GDM1 (cell line): ENCODE measurements at regions not wholly inside any gene's neighbourhood (a gene's known extent, or its start where the extent isn't known, plus 50 kb on each side); places are given as distances from the start of the nearest gene placed in this dataset.
"Not testable (repeated sequence)": the region's sequence is repeated elsewhere in the genome, so short reads cannot be mapped to it uniquely, and the experiment has no call there.

Source experiments
- DNase-seq: peaks from one replicate; lab custom pipeline; 2025; lab: John Stamatoyannopoulos, UW

GRCh38 chr16:59880611-59881010, 1146.5 kb upstream of the GOT2 start:
- no peak for DNase-seq

- DNase-seq = no peak
Observed at GRCh38 chr16:59878999-59879398, 1144.9 kb upstream of the GOT2 start.

- no peak for DNase-seq
Observed at GRCh38 chr16:59878479-59878878, 1144.4 kb upstream of the GOT2 start.

GRCh38 chr16:59864981-59865666, 1131.0 kb upstream of the GOT2 start:
- DNase-seq = no peak

- DNase-seq = no peak
Observed at GRCh38 chr16:59859676-59860402, 1125.7 kb upstream of the GOT2 start.

GRCh38 chr16:59854846-59855439, 1120.8 kb upstream of the GOT2 start:
- DNase-seq = no peak

GRCh38 chr16:59849716-59850115, 1115.6 kb upstream of the GOT2 start:
- no peak for DNase-seq

- no peak for DNase-seq
Observed at GRCh38 chr16:59848296-59848695, 1114.2 kb upstream of the GOT2 start.

GRCh38 chr16:59840169-59840568, 1106.1 kb upstream of the GOT2 start:
- no peak for DNase-seq

GRCh38 chr16:59826767-59827166, 1092.7 kb upstream of the GOT2 start:
- DNase-seq = no peak

- not testable (repeated sequence) for DNase-seq
Observed at GRCh38 chr16:59809488-59809887, 1075.4 kb upstream of the GOT2 start.

- DNase-seq = no peak
Observed at GRCh38 chr16:59783191-59783590, 1049.1 kb upstream of the GOT2 start.

GRCh38 chr16:59773330-59773729, 1039.2 kb upstream of the GOT2 start:
- DNase-seq = no peak

- no peak for DNase-seq
Observed at GRCh38 chr16:59759296-59759695, 1025.2 kb upstream of the GOT2 start.

GRCh38 chr16:59758848-59759247, 1024.7 kb upstream of the GOT2 start:
- DNase-seq = no peak

GRCh38 chr16:59754854-59755253, 1020.7 kb upstream of the GOT2 start:
- DNase-seq = no peak

GRCh38 chr16:59749662-59750336, 1015.7 kb upstream of the GOT2 start:
- no peak for DNase-seq

GRCh38 chr16:59748531-59748930, 1014.4 kb upstream of the GOT2 start:
- no peak for DNase-seq

- no peak for DNase-seq
Observed at GRCh38 chr16:59743504-59743903, 1009.4 kb upstream of the GOT2 start.

- no peak for DNase-seq
Observed at GRCh38 chr16:59740858-59741257, 1006.7 kb upstream of the GOT2 start.

GRCh38 chr16:59737274-59737673, 1003.2 kb upstream of the GOT2 start:
- no peak for DNase-seq

GRCh38 chr16:59733321-59733720, 999.2 kb upstream of the GOT2 start:
- no peak for DNase-seq

GRCh38 chr16:59729613-59730012, 995.5 kb upstream of the GOT2 start:
- DNase-seq = no peak
